OCI-LY3 (cell line): ENCODE measurements at regions not wholly inside any gene's neighbourhood (a gene's known extent, or its start where the extent isn't known, plus 50 kb on each side); places are given as distances from the start of the nearest gene placed in this dataset.

Experiments used
- EZH2phosphoT487 ChIP-seq: fragments of 200-600 bp; shearing (Covaris generic); IDR thresholded peaks from 2 replicates; pipeline ENCODE4 v1.6.1; 2018; ENCODE audit warnings: antibody characterized with exemption, mixed run types, low read depth
- TF ChIP-seq, protein P1 (sequence below): fragments of 200-600, 300-600 bp; sonication (generic); IDR thresholded peaks from 2 replicates; pipeline ENCODE4 v1.5.1; 2014; ENCODE audit warnings: antibody characterized with exemption, low read length, low read depth

DNA sequence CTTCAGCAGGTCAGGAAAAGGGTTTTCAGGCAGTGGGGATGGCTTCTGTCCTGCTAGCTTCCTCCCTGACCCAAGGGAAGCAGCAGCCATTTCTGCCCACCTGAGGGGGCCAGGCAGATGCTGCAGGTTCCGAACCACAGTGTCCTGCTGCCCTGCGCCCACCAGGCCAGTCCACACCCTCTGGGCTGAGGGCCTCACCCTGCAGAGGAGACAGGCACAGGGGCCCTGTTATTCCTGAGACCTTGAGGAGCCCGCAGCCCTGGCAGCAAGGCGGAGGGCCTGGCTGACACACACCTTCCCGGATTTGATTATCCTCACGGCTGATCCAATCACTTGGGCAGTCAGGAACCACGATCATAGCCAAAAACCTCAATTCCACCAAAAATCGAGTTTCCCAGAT, 725.8 kb downstream of the BRD1 start:
- TF ChIP-seq, protein P1, sequence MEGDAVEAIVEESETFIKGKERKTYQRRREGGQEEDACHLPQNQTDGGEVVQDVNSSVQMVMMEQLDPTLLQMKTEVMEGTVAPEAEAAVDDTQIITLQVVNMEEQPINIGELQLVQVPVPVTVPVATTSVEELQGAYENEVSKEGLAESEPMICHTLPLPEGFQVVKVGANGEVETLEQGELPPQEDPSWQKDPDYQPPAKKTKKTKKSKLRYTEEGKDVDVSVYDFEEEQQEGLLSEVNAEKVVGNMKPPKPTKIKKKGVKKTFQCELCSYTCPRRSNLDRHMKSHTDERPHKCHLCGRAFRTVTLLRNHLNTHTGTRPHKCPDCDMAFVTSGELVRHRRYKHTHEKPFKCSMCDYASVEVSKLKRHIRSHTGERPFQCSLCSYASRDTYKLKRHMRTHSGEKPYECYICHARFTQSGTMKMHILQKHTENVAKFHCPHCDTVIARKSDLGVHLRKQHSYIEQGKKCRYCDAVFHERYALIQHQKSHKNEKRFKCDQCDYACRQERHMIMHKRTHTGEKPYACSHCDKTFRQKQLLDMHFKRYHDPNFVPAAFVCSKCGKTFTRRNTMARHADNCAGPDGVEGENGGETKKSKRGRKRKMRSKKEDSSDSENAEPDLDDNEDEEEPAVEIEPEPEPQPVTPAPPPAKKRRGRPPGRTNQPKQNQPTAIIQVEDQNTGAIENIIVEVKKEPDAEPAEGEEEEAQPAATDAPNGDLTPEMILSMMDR, result no peak
- no peak for TF ChIP-seq EZH2phosphoT487
